SK-N-MC (cell line): ENCODE measurements at regions not wholly inside any gene's neighbourhood (a gene's known extent, or its start where the extent isn't known, plus 50 kb on each side); places are given as distances from the start of the nearest gene placed in this dataset.

Experiments used
- EZH2 ChIP-seq: fragments of 200-600 bp; sonication (generic); IDR thresholded peaks from one replicate; pipeline ENCODE4 v1.6.1; 2017; ENCODE audit warnings: antibody characterized with exemption
- FOXP2 ChIP-seq: optimal IDR thresholded peaks from 2 replicates; pipeline ENCODE3; 2011; ENCODE audit warnings: mild to moderate bottlenecking, moderate library complexity; ENCODE audit not compliant: insufficient read depth; ENCODE audit errors: extremely low read length, control extremely low read depth
- POLR2AphosphoS5 ChIP-seq: IDR thresholded peaks from 2 replicates; pipeline ENCODE4 v1.6.1; 2012; ENCODE audit warnings: mild to moderate bottlenecking, low read depth, low read length, borderline replicate concordance

GRCh38 chr2:190815226-190815625, 65.4 kb upstream of the GLS start:
- TF ChIP-seq EZH2 (no peak), POLR2AphosphoS5 (no peak), FOXP2 (no peak)
